HTR-8/SVneo (cell line): ENCODE measurements at regions not wholly inside any gene's neighbourhood (a gene's known extent, or its start where the extent isn't known, plus 50 kb on each side); places are given as distances from the start of the nearest gene placed in this dataset.
"Not testable (repeated sequence)": the region's sequence is repeated elsewhere in the genome, so short reads cannot be mapped to it uniquely, and the experiment has no call there.

Experiments used
- DNase-seq: peaks from one replicate; pipeline ENCODE4 v3.0.0; 2011; ENCODE audit warnings: low spot score, mixed read lengths; ENCODE audit not compliant: insufficient read length
- FAIRE-seq: peaks from 2 replicates; lab custom pipeline; 2011; peaks lifted over from hg19 to GRCh38; lab: Jason Lieb, UNC

DNA sequence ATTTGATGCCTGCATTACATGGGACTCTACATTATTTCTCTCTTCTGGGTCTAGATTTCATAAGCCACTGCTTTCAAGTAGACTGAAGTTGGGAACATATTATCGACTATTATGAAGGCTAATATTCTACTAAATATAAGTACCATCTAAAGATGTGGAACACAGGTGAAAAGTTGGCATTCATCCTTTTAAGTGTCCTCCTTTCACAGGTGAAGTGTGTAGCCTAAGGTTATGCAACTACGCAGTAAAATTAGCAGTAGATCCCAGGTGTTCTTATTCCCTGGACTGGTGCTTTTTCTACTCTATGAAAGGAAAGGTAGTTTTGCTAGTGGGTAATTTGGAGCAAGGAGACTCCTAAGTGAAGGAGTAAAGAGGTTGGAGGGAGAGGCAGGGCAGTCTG lies 88.2 kb upstream of the DPP10 start:
- FAIRE-seq (no peak), DNase-seq (no peak)

DNA sequence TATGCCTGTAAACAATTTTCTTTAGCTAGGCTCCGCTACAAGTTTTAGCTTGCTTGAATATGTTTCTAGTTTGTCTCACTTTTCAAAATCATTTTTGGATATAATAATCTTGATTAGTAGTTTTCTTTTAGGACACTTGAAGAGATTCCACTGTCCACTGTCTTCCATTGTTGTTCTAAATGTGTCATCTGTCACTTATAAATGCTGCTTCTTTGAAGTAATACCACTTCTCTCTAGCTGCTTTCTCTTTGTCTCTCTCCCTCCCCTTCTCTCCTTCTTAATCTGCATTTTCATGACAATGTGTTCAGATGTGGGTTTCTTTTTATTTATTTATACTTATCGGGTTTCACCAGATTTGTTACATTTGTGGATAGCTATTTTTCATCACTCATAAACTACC lies 73.7 kb upstream of the DPP10 start:
- FAIRE-seq (no peak), DNase-seq (no peak)

DNA sequence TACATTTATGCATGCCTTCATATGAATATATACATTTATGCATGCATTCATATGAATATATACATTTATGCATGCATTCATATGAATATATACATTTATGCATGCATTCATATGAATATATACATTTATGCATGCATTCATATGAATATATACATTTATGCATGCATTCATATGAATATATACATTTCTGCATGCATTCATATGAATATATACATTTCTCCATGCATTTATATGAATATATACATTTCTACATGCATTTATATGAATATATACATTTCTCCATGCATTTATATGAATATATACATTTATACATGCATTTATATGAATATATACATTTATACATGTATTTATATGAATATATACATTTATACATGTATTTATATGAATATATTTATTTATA lies 70.7 kb upstream of the DPP10 start:
- DNase-seq, FAIRE-seq: not testable (repeated sequence)

DNA sequence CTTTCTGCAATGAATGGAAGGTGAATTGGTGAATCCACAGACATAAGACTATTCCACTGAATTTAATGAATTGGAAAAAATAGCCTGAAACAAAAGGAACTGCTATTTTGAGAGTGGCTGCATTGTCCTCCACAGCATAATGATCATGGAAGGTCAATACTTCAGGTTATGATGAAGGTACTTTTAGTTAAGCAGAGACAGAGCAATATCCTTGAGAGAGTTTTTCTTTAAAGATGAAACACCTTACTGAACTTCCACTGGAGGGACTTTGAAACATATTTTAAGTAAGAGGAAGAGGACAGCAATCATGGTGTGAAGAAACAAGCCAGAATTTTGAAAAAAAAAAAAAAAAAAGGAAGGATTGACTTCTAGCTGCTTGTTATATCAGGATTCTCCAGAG lies 68.8 kb upstream of the DPP10 start:
- FAIRE-seq (no peak), DNase-seq (no peak)

DNA sequence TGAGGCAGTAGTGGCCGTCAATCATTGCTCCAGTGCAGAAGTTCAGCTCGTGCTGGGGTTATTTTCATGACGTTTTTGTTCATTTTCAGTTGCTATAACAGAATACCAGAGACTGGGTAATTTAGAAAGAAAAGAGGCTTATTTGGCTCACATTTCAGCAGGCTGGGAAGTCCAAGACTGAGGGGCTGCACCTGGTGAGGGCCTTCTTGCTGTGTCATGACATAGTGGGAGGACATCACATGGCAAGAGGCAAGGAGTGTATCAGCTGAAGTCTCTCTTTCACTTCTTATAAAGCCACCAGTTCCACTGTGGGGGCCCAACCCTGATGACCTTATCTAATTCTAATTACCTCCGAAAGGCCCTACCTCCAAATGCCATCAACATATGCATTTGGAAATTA lies 58.0 kb upstream of the DPP10 start:
- no peak for FAIRE-seq
- DNase-seq, result no peak

DNA sequence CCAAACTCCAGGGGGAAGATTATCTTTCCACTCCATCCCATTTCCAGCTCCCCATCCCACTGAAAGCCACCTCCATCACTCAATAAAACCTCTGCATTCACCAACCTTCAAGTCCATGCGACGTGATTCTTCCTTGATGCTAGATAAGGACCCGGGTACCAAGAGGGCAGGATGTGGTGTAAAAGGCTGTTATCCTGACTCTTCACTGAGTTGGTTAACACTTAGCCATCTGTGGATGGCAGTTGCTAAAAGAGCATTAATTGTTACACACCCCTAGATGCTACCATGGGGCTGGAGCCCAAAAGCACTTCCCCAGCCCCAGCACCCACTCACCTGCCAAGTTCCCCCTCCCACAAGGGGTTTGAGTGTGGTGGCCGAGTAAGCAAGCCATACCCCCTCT lies 53.4 kb upstream of the DPP10 start:
- DNase-seq (no peak), FAIRE-seq (no peak)
